Fibroblast of peridontal ligament (primary cell): ENCODE measurements at regions not wholly inside any gene's neighbourhood (a gene's known extent, or its start where the extent isn't known, plus 50 kb on each side); places are given as distances from the start of the nearest gene placed in this dataset.
"Not testable (repeated sequence)": the region's sequence is repeated elsewhere in the genome, so short reads cannot be mapped to it uniquely, and the experiment has no call there.

Source experiments
- DNase-seq: peaks from one replicate; pipeline ENCODE4 v3.0.0-alpha.2; 2010; ENCODE audit errors: extremely low read depth

GRCh38 chr18:38198956-38199355 is 633.4 kb upstream of the CELF4 start:
- no peak for DNase-seq

GRCh38 chr18:38198526-38198925 is 632.9 kb upstream of the CELF4 start:
- DNase-seq: no peak

GRCh38 chr18:38186491-38186890 is 620.9 kb upstream of the CELF4 start:
- DNase-seq: no peak

- no peak for DNase-seq
These were observed 609.0 kb upstream of the CELF4 start for GRCh38 chr18:38174594-38174993.

GRCh38 chr18:38174173-38174572 is 608.6 kb upstream of the CELF4 start:
- DNase-seq: no peak

GRCh38 chr18:38170845-38171244 is 605.2 kb upstream of the CELF4 start:
- no peak for DNase-seq

GRCh38 chr18:38167623-38168022 is 602.0 kb upstream of the CELF4 start:
- no peak for DNase-seq

GRCh38 chr18:38153116-38153515 is 587.5 kb upstream of the CELF4 start:
- DNase-seq: not testable (repeated sequence)

GRCh38 chr18:38116716-38117115 is 551.1 kb upstream of the CELF4 start:
- DNase-seq: no peak

- DNase-seq: no peak
These were observed 549.6 kb upstream of the CELF4 start for GRCh38 chr18:38115201-38115600.

GRCh38 chr18:38087538-38087937 is 521.9 kb upstream of the CELF4 start:
- DNase-seq: no peak

- no peak for DNase-seq
These were observed 515.9 kb upstream of the CELF4 start for GRCh38 chr18:38081516-38081915.

- no peak for DNase-seq
These were observed 511.6 kb upstream of the CELF4 start for GRCh38 chr18:38077229-38077628.

GRCh38 chr18:38076346-38077070 is 510.9 kb upstream of the CELF4 start:
- no peak for DNase-seq

- DNase-seq: no peak
These were observed 508.8 kb upstream of the CELF4 start for GRCh38 chr18:38074298-38074876.

- DNase-seq: no peak
These were observed 502.2 kb upstream of the CELF4 start for GRCh38 chr18:38067821-38068220.

- no peak for DNase-seq
These were observed 501.5 kb upstream of the CELF4 start for GRCh38 chr18:38067086-38067485.

- no peak for DNase-seq
These were observed 487.4 kb upstream of the CELF4 start for GRCh38 chr18:38052879-38053590.

GRCh38 chr18:38047820-38048219 is 482.2 kb upstream of the CELF4 start:
- no peak for DNase-seq

GRCh38 chr18:38046651-38047050 is 481.1 kb upstream of the CELF4 start:
- no peak for DNase-seq

- no peak for DNase-seq
These were observed 480.2 kb upstream of the CELF4 start for GRCh38 chr18:38045845-38046244.

- DNase-seq: no peak
These were observed 476.8 kb upstream of the CELF4 start for GRCh38 chr18:38042211-38042890.

GRCh38 chr18:38038242-38038641 is 472.6 kb upstream of the CELF4 start:
- DNase-seq: no peak
